Caco-2 (cell line): ENCODE measurements at regions not wholly inside any gene's neighbourhood (a gene's known extent, or its start where the extent isn't known, plus 50 kb on each side); places are given as distances from the start of the nearest gene placed in this dataset.

Experiments
- BruUV-seq: library from RNA; stranded (reverse); fragments of 400-500 nt; replicated peaks from 2 replicates; lab custom pipeline; 2021; lab: Mats Ljungman, UMichigan
- CTCF ChIA-PET: fragments of 300-600 bp; sonication (Branson Sonifier 250); formaldehyde crosslinking; loops from one replicate; lab custom pipeline; 2022; ENCODE audit warnings: antibody characterized with exemption; lab: Charles Lee
- POLR2A ChIA-PET: fragments of 300-600 bp; sonication (Branson Sonifier 250); formaldehyde crosslinking; loops from one replicate; lab custom pipeline; 2022; ENCODE audit warnings: antibody characterized with exemption; lab: Charles Lee
- DNase-seq, 2 experiments: peaks; one replicate each; pipeline versions ENCODE4 v3.0.0 to v3.0.0-alpha.2; 2020 to 2022
- H3K27me3 ChIP-seq: replicated peaks from 2 replicates; pipeline ENCODE4 v1.6.0; 2011; ENCODE audit warnings: low read length; ENCODE audit not compliant: control insufficient read depth, insufficient read depth
- H3K36me3 ChIP-seq: 2 replicates; pipeline ENCODE4 v1.5.1; 2011; ENCODE audit warnings: low read length; ENCODE audit not compliant: control insufficient read depth, insufficient read depth
- H3K4me1 ChIP-seq: fragments of 250-450 bp; sonication (Bioruptor Pico); 2 replicates; pipeline ENCODE4 v1.5.1; 2020; ENCODE audit warnings: mild to moderate bottlenecking
- H3K4me3 ChIP-seq: 2 replicates; pipeline ENCODE4 v1.5.1; 2011; ENCODE audit warnings: low read depth, mild to moderate bottlenecking, control low read depth, low read length
- H3K9me3 ChIP-seq: fragments of 250-450 bp; sonication (Bioruptor Pico); 2 replicates; pipeline ENCODE4 v1.5.1; 2020; ENCODE audit warnings: mild to moderate bottlenecking, moderate library complexity
- H3K27ac Mint-ChIP-seq: one replicate; pipeline ENCODE4 v1.8.0; 2022; ENCODE audit warnings: mixed read lengths; ENCODE audit not compliant: unreplicated experiment
- H3K27me3 Mint-ChIP-seq: one replicate; pipeline ENCODE4 v1.8.0; 2022; ENCODE audit warnings: mixed read lengths; ENCODE audit not compliant: insufficient read depth, unreplicated experiment
- H3K36me3 Mint-ChIP-seq: one replicate; pipeline ENCODE4 v1.8.0; 2022; ENCODE audit warnings: mild to moderate bottlenecking, mixed read lengths; ENCODE audit not compliant: insufficient read depth, unreplicated experiment
- H3K4me1 Mint-ChIP-seq: one replicate; pipeline ENCODE4 v1.8.0; 2022; ENCODE audit warnings: low read depth, mixed read lengths; ENCODE audit not compliant: unreplicated experiment
- H3K4me3 Mint-ChIP-seq: one replicate; pipeline ENCODE4 v1.8.0; 2022; ENCODE audit warnings: mild to moderate bottlenecking, moderate library complexity, mixed read lengths; ENCODE audit not compliant: unreplicated experiment
- H3K9me3 Mint-ChIP-seq: one replicate; pipeline ENCODE4 v1.8.0; 2022; ENCODE audit warnings: mixed read lengths; ENCODE audit not compliant: unreplicated experiment
- intact Hi-C: fragments of 100-400 bp; cut with micrococcal nuclease; formaldehyde crosslinking; loops from one replicate; pipeline ENCODE4 v1.10.0; 2022; ENCODE audit not compliant: unreplicated experiment
- TF ChIP-seq, protein P1 (sequence below), 2 experiments: fragments of 200-600 bp in 1 of 2; IDR thresholded peaks; 1 replicate in 1 of 2; 2 replicates in 1 of 2; pipeline versions ENCODE4 v1.5.1 to v1.8.0; 2011 to 2022; ENCODE audit warnings: antibody characterized with exemption in 1 of 2, control low read depth in 1 of 2, inconsistent platforms in 1 of 2, low read depth in 1 of 2, low read length in 1 of 2, mild to moderate bottlenecking in 1 of 2, moderate library complexity in 1 of 2; ENCODE audit not compliant: insufficient read depth in 1 of 2, severe bottlenecking in 1 of 2, unreplicated experiment in 1 of 2

DNA sequence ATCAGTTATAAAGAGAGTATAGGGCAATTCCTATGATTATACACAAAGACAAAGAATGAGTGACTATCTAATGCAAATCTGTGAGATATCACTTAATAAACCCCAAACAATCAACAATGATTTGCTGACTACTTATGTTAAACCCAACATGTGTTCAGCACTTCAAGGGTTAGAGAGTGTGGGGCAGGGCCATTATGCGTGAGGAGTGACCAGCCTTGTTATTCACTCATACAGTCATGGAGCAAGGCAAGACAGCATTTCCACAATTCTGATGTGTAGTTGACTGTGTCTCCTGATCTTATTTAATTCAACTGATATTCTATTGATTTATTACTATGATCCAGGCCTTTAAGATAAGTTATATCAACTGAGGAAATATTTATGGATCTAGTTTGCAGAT lies 251.7 kb downstream of the CYRIA start:
- CTCF ChIA-PET, result no interaction called here

DNA sequence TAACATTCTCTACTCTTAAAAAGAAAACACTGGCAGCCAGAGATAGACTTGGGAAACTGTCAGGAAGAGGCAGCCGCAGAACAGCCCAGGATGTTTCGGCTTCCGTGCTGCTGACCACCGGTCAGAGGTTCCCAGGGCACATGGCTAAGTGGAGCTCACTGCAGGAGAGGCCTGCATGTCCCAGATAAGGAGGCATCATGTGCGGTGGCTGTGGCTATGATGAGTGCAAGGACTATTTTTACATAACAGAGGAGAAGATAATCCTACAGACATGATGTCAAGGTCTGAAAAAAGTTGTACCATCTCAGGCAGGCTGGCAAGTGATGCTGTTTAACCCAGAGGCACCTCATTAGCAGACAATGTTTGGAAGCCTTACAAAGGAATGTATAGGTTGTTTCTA lies 252.3 kb downstream of the CYRIA start:
- Mint-ChIP-seq H3K4me1 (peaks cover 48% of the 10 kb centered on the region), H3K4me3 (no peak overlapping the region), H3K9me3 (peaks cover 44% of the 10 kb centered on the region), H3K27ac (peak overlapping the region; percentile 4), H3K36me3 (peaks cover 6% of the 10 kb centered on the region), H3K27me3 (no peaks in the 10 kb centered on the region)
- no TSS peak for BruUV-seq
- TF ChIP-seq, protein P1, sequence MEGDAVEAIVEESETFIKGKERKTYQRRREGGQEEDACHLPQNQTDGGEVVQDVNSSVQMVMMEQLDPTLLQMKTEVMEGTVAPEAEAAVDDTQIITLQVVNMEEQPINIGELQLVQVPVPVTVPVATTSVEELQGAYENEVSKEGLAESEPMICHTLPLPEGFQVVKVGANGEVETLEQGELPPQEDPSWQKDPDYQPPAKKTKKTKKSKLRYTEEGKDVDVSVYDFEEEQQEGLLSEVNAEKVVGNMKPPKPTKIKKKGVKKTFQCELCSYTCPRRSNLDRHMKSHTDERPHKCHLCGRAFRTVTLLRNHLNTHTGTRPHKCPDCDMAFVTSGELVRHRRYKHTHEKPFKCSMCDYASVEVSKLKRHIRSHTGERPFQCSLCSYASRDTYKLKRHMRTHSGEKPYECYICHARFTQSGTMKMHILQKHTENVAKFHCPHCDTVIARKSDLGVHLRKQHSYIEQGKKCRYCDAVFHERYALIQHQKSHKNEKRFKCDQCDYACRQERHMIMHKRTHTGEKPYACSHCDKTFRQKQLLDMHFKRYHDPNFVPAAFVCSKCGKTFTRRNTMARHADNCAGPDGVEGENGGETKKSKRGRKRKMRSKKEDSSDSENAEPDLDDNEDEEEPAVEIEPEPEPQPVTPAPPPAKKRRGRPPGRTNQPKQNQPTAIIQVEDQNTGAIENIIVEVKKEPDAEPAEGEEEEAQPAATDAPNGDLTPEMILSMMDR (IDR thresholded peaks at IDR 0.05; ENCODE audit: insufficient read depth in 1 of 2, low read depth in 1 of 2, low read length in 1 of 2, severe bottlenecking in 1 of 2, unreplicated experiment in 1 of 2), result no peak
- no peak for DNase-seq
- Histone ChIP-seq H3K4me1 (peaks cover 19% of the 10 kb centered on the region), H3K27me3 (no peaks in the 10 kb centered on the region), H3K9me3 (peaks cover 10% of the 10 kb centered on the region; the same call in 1 of the 2 replicates), H3K36me3 (no peaks in the 10 kb centered on the region; the same call in none of the 2 replicates), H3K4me3 (no peak overlapping the region)
- POLR2A ChIA-PET, result no interaction called here
- CTCF ChIA-PET, result no interaction called here
- intact Hi-C loops, result no loop called here

More for the DNA sequence above, 251.7 kb downstream of the CYRIA start:
- Mint-ChIP-seq H3K36me3 (peaks cover 6% of the 10 kb centered on the region), H3K4me1 (peaks cover 43% of the 10 kb centered on the region), H3K27me3 (no peaks in the 10 kb centered on the region), H3K4me3 (no peak overlapping the region), H3K27ac (peak overlapping the region; percentile 4), H3K9me3 (peaks cover 44% of the 10 kb centered on the region)
- intact Hi-C loops, result no loop called here
- POLR2A ChIA-PET, result no interaction called here
- no peak overlapping the region for H3K4me3 ChIP-seq
- H3K9me3 ChIP-seq, result peaks cover 10% of the 10 kb centered on the region; the same call in 1 of the 2 replicates
- H3K4me1 ChIP-seq, result peaks cover 13% of the 10 kb centered on the region
- no peak for DNase-seq
- BruUV-seq, result no TSS peak
- no peaks in the 10 kb centered on the region; the same call in none of the 2 replicates for H3K36me3 ChIP-seq
- no peaks in the 10 kb centered on the region for H3K27me3 ChIP-seq
- TF ChIP-seq, protein P1 (IDR thresholded peaks at IDR 0.05; ENCODE audit: insufficient read depth in 1 of 2, low read depth in 1 of 2, low read length in 1 of 2, severe bottlenecking in 1 of 2, unreplicated experiment in 1 of 2), result no peak

DNA sequence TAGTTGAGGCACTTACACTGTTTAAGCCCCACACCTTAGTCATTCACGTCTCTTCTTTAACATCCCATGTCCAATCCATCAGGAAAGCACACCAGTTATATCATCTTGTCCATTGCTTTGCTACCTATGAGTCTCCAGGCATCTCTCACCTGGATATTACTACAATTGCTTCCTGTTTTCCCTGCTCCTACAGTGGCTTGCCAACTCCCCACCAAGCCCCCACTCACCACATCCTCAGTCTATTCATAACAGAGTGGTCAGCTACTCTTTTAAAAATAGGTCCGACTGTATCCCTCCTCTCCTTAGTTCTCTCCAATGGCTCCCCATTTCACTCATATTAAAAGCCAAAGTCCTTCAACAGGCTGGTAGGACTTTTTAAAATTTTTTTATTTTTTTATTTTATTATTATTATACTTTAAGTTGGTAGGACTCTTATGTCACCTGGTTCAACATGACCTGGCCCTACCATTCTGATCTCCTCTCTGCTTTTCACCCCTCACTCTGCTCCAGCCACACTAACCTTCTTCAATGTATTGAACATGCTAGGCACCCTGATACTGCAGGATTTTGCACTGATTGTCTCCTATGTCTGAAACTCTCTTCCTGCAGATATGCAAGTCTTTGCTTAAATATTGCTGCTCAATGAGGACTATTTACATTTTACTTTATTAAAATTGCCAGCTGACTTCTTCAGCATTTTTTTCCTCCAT lies 253.2 kb downstream of the CYRIA start:
- H3K4me3 Mint-ChIP-seq, result no peak overlapping the region
- TF ChIP-seq, protein P1 (IDR thresholded peaks at IDR 0.05; ENCODE audit: insufficient read depth in 1 of 2, low read depth in 1 of 2, low read length in 1 of 2, severe bottlenecking in 1 of 2, unreplicated experiment in 1 of 2), result no peak
- Histone ChIP-seq H3K4me3 (no peak overlapping the region), H3K36me3 (no peaks in the 10 kb centered on the region; the same call in none of the 2 replicates), H3K4me1 (peaks cover 26% of the 10 kb centered on the region), H3K9me3 (peaks cover 10% of the 10 kb centered on the region; the same call in 1 of the 2 replicates), H3K27me3 (no peaks in the 10 kb centered on the region)
- BruUV-seq, result no TSS peak
- peaks cover 48% of the 10 kb centered on the region for H3K4me1 Mint-ChIP-seq
- intact Hi-C loops, result no loop called here
- H3K36me3 Mint-ChIP-seq, result peaks cover 6% of the 10 kb centered on the region
- no peak for DNase-seq
- H3K9me3 Mint-ChIP-seq, result peaks cover 44% of the 10 kb centered on the region
- CTCF ChIA-PET, result no interaction called here
- POLR2A ChIA-PET, result no interaction called here
- no peaks in the 10 kb centered on the region for H3K27me3 Mint-ChIP-seq
- peak overlapping the region; percentile 4 for H3K27ac Mint-ChIP-seq
